Loucy (cell line): ENCODE measurements at regions not wholly inside any gene's neighbourhood (a gene's known extent, or its start where the extent isn't known, plus 50 kb on each side); places are given as distances from the start of the nearest gene placed in this dataset.

ENCODE experiments used
- EZH2phosphoT487 ChIP-seq: fragments of 200-600 bp; IDR thresholded peaks from 2 replicates; pipeline ENCODE4 v1.6.1; 2018; ENCODE audit warnings: antibody characterized with exemption, mild to moderate bottlenecking, moderate library complexity, borderline replicate concordance
- TF ChIP-seq, protein P1 (sequence below): fragments of 200-600 bp; sonication (generic); conservative IDR thresholded peaks from 2 replicates; pipeline ENCODE4 v1.5.1; 2014; ENCODE audit warnings: mild to moderate bottlenecking, antibody characterized with exemption, low read length

DNA sequence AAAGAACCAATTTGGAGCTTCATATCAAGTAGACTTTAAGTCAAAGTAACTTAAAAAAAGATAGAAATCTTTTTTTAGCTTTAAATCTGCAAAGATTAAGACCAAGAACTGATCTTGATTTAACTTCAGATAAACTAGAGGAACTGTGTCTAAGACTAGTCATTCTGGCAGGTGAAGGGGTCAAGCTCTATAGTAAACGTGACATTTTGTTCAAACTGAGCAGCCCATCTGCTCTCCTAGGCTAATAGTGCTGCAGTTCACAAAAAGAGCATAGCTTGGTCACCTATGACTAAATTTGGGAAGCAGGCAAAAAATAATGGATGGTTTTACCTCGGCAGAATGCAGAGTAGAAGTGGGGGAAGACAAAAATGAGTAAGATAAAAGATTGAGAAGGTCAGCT lies 168.8 kb upstream of the ALCAM start:
- TF ChIP-seq, protein P1, sequence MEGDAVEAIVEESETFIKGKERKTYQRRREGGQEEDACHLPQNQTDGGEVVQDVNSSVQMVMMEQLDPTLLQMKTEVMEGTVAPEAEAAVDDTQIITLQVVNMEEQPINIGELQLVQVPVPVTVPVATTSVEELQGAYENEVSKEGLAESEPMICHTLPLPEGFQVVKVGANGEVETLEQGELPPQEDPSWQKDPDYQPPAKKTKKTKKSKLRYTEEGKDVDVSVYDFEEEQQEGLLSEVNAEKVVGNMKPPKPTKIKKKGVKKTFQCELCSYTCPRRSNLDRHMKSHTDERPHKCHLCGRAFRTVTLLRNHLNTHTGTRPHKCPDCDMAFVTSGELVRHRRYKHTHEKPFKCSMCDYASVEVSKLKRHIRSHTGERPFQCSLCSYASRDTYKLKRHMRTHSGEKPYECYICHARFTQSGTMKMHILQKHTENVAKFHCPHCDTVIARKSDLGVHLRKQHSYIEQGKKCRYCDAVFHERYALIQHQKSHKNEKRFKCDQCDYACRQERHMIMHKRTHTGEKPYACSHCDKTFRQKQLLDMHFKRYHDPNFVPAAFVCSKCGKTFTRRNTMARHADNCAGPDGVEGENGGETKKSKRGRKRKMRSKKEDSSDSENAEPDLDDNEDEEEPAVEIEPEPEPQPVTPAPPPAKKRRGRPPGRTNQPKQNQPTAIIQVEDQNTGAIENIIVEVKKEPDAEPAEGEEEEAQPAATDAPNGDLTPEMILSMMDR: no peak
- no peak for TF ChIP-seq EZH2phosphoT487
